ENCODE measurements at regions not wholly inside any gene's neighbourhood (a gene's known extent, or its start where the extent isn't known, plus 50 kb on each side); places are given as distances from the start of the nearest gene placed in this dataset.

GRCh38 chrX:28329156-28329555, 258.1 kb upstream of the IL1RAPL1 start:
- Histone ChIP-seq H2AK5ac (ENCODE audit: low read depth, low read length) (no peak overlapping the region), H3K27ac (replicated peaks; ENCODE audit: low read length) (no peak overlapping the region), H3K27me3 (ENCODE audit: control insufficient read depth in 3 of 3, insufficient read depth in 3 of 3, low read depth in 1 of 3, low read length in 3 of 3) (no peaks in the 10 kb centered on the region), H2BK15ac (ENCODE audit: low read length) (no peak overlapping the region), H3K4me3 (ENCODE audit: low read length in 2 of 2) (no peak overlapping the region), H3K9me3 (replicated peaks in 1 of 2; ENCODE audit: control insufficient read depth in 2 of 2, insufficient read depth in 1 of 2, low read depth in 1 of 2, low read length in 2 of 2) (no peaks in the 10 kb centered on the region), H3K4ac (ENCODE audit: low read length) (no peak overlapping the region), H3K4me2 (ENCODE audit: insufficient read depth, low read length, poor library complexity, severe bottlenecking) (no peak overlapping the region), H3K4me1 (ENCODE audit: control insufficient read depth in 2 of 2, insufficient read depth in 1 of 2, low read depth in 1 of 2, low read length in 2 of 2) (no peaks in the 10 kb centered on the region), H3K14ac (ENCODE audit: low read length) (no peak overlapping the region), H2AFZ (ENCODE audit: low read length) (no peak overlapping the region), H3K23ac (ENCODE audit: low read depth, low read length, poor library complexity) (no peak overlapping the region), H3K9ac (ENCODE audit: low read depth, low read length, poor library complexity) (no peak overlapping the region), H4K8ac (ENCODE audit: low read depth, low read length) (no peak overlapping the region), H4K91ac (ENCODE audit: low read depth, low read length, poor library complexity) (no peak overlapping the region), H3K79me1 (ENCODE audit: low read depth, low read length) (no peaks in the 10 kb centered on the region), H3K36me3 (replicated peaks in 1 of 2; ENCODE audit: control insufficient read depth in 2 of 2, insufficient read depth in 2 of 2, low read length in 2 of 2) (no peaks in the 10 kb centered on the region), H2BK12ac (ENCODE audit: low read length) (no peak overlapping the region), H3K18ac (ENCODE audit: low read length) (no peak overlapping the region), H2BK120ac (ENCODE audit: low read depth, low read length) (no peak overlapping the region), H2BK5ac (ENCODE audit: low read length) (no peak overlapping the region)
- no CpG with 5 or more reads among the region's 3 CpGs for WGBS, 2 donors (ENCODE audit: extremely low coverage in 2 of 2, insufficient read length in 2 of 2, insufficient replicate concordance in 1 of 2)
- no peak for DNase-seq (ENCODE audit: low spot score)

- no peak for DNase-seq (ENCODE audit: low spot score)
- WGBS, 2 donors (ENCODE audit: extremely low coverage in 2 of 2, insufficient read length in 2 of 2, insufficient replicate concordance in 1 of 2) = no CpG with 5 or more reads among the region's 5 CpGs
- Histone ChIP-seq H2BK15ac (ENCODE audit: low read length) (no peak overlapping the region), H3K9me3 (replicated peaks in 1 of 2; ENCODE audit: control insufficient read depth in 2 of 2, insufficient read depth in 1 of 2, low read depth in 1 of 2, low read length in 2 of 2) (no peaks in the 10 kb centered on the region), H2BK120ac (ENCODE audit: low read depth, low read length) (no peak overlapping the region), H3K23ac (ENCODE audit: low read depth, low read length, poor library complexity) (no peak overlapping the region), H2AFZ (ENCODE audit: low read length) (no peak overlapping the region), H3K79me1 (ENCODE audit: low read depth, low read length) (no peaks in the 10 kb centered on the region), H3K9ac (ENCODE audit: low read depth, low read length, poor library complexity) (no peak overlapping the region), H2AK5ac (ENCODE audit: low read depth, low read length) (no peak overlapping the region), H4K91ac (ENCODE audit: low read depth, low read length, poor library complexity) (no peak overlapping the region), H3K27ac (replicated peaks; ENCODE audit: low read length) (no peak overlapping the region), H3K4me3 (ENCODE audit: low read length in 2 of 2) (no peak overlapping the region), H3K4me1 (ENCODE audit: control insufficient read depth in 2 of 2, insufficient read depth in 1 of 2, low read depth in 1 of 2, low read length in 2 of 2) (no peaks in the 10 kb centered on the region), H3K4ac (ENCODE audit: low read length) (no peak overlapping the region), H3K4me2 (ENCODE audit: insufficient read depth, low read length, poor library complexity, severe bottlenecking) (no peak overlapping the region), H3K27me3 (ENCODE audit: control insufficient read depth in 3 of 3, insufficient read depth in 3 of 3, low read depth in 1 of 3, low read length in 3 of 3) (no peaks in the 10 kb centered on the region), H2BK12ac (ENCODE audit: low read length) (no peak overlapping the region), H2BK5ac (ENCODE audit: low read length) (no peak overlapping the region), H3K14ac (ENCODE audit: low read length) (no peak overlapping the region), H3K18ac (ENCODE audit: low read length) (no peak overlapping the region), H4K8ac (ENCODE audit: low read depth, low read length) (no peak overlapping the region), H3K36me3 (replicated peaks in 1 of 2; ENCODE audit: control insufficient read depth in 2 of 2, insufficient read depth in 2 of 2, low read length in 2 of 2) (no peaks in the 10 kb centered on the region)
These were observed 262.9 kb upstream of the IL1RAPL1 start for GRCh38 chrX:28324321-28324721.

- H3K27ac ChIP-seq (replicated peaks; ENCODE audit: low read length) = no peak overlapping the region
- no peaks in the 10 kb centered on the region for H3K79me1 ChIP-seq (ENCODE audit: low read depth, low read length)
- no peak overlapping the region for H3K23ac ChIP-seq (ENCODE audit: low read depth, low read length, poor library complexity)
- no peak overlapping the region for H3K4ac ChIP-seq (ENCODE audit: low read length)
- no peak overlapping the region for H3K4me3 ChIP-seq (ENCODE audit: low read length in 2 of 2)
- H3K9ac ChIP-seq (ENCODE audit: low read depth, low read length, poor library complexity) = no peak overlapping the region
- H2AK5ac ChIP-seq (ENCODE audit: low read depth, low read length) = no peak overlapping the region
- H3K4me1 ChIP-seq (ENCODE audit: control insufficient read depth in 2 of 2, insufficient read depth in 1 of 2, low read depth in 1 of 2, low read length in 2 of 2) = no peaks in the 10 kb centered on the region
- no peak overlapping the region for H2BK120ac ChIP-seq (ENCODE audit: low read depth, low read length)
- H3K4me2 ChIP-seq (ENCODE audit: insufficient read depth, low read length, poor library complexity, severe bottlenecking) = no peak overlapping the region
- H3K18ac ChIP-seq (ENCODE audit: low read length) = no peak overlapping the region
- WGBS, 2 donors (ENCODE audit: extremely low coverage in 2 of 2, insufficient read length in 2 of 2, insufficient replicate concordance in 1 of 2) = no CpG with 5 or more reads among the region's 2 CpGs
- H2AFZ ChIP-seq (ENCODE audit: low read length) = no peak overlapping the region
- no peaks in the 10 kb centered on the region for H3K9me3 ChIP-seq (replicated peaks in 1 of 2; ENCODE audit: control insufficient read depth in 2 of 2, insufficient read depth in 1 of 2, low read depth in 1 of 2, low read length in 2 of 2)
- no peak overlapping the region for H2BK5ac ChIP-seq (ENCODE audit: low read length)
- H4K91ac ChIP-seq (ENCODE audit: low read depth, low read length, poor library complexity) = no peak overlapping the region
- H3K27me3 ChIP-seq (ENCODE audit: control insufficient read depth in 3 of 3, insufficient read depth in 3 of 3, low read depth in 1 of 3, low read length in 3 of 3) = no peaks in the 10 kb centered on the region
- no peak for DNase-seq (ENCODE audit: low spot score)
- no peaks in the 10 kb centered on the region for H3K36me3 ChIP-seq (replicated peaks in 1 of 2; ENCODE audit: control insufficient read depth in 2 of 2, insufficient read depth in 2 of 2, low read length in 2 of 2)
- H2BK15ac ChIP-seq (ENCODE audit: low read length) = no peak overlapping the region
- H4K8ac ChIP-seq (ENCODE audit: low read depth, low read length) = no peak overlapping the region
- no peak overlapping the region for H2BK12ac ChIP-seq (ENCODE audit: low read length)
- no peak overlapping the region for H3K14ac ChIP-seq (ENCODE audit: low read length)
These were observed 266.0 kb upstream of the IL1RAPL1 start for GRCh38 chrX:28321286-28321685.

GRCh38 chrX:28312965-28313364, 274.3 kb upstream of the IL1RAPL1 start:
- DNase-seq (ENCODE audit: low spot score) = no peak
- no peak overlapping the region for H3K4me2 ChIP-seq (ENCODE audit: insufficient read depth, low read length, poor library complexity, severe bottlenecking)
- H2BK5ac ChIP-seq (ENCODE audit: low read length) = no peak overlapping the region
- no peaks in the 10 kb centered on the region for H3K36me3 ChIP-seq (replicated peaks in 1 of 2; ENCODE audit: control insufficient read depth in 2 of 2, insufficient read depth in 2 of 2, low read length in 2 of 2)
- no peak overlapping the region for H3K18ac ChIP-seq (ENCODE audit: low read length)
- WGBS, 2 donors (ENCODE audit: extremely low coverage in 2 of 2, insufficient read length in 2 of 2, insufficient replicate concordance in 1 of 2) = no CpG with 5 or more reads among the region's 3 CpGs
- no peaks in the 10 kb centered on the region for H3K27me3 ChIP-seq (ENCODE audit: control insufficient read depth in 3 of 3, insufficient read depth in 3 of 3, low read depth in 1 of 3, low read length in 3 of 3)
- H2BK15ac ChIP-seq (ENCODE audit: low read length) = no peak overlapping the region
- H3K4me1 ChIP-seq (ENCODE audit: control insufficient read depth in 2 of 2, insufficient read depth in 1 of 2, low read depth in 1 of 2, low read length in 2 of 2) = no peaks in the 10 kb centered on the region
- no peak overlapping the region for H3K23ac ChIP-seq (ENCODE audit: low read depth, low read length, poor library complexity)
- no peak overlapping the region for H2AFZ ChIP-seq (ENCODE audit: low read length)
- H4K91ac ChIP-seq (ENCODE audit: low read depth, low read length, poor library complexity) = no peak overlapping the region
- H3K4me3 ChIP-seq (ENCODE audit: low read length in 2 of 2) = no peak overlapping the region
- no peak overlapping the region for H2AK5ac ChIP-seq (ENCODE audit: low read depth, low read length)
- H4K8ac ChIP-seq (ENCODE audit: low read depth, low read length) = no peak overlapping the region
- no peak overlapping the region for H2BK120ac ChIP-seq (ENCODE audit: low read depth, low read length)
- H2BK12ac ChIP-seq (ENCODE audit: low read length) = no peak overlapping the region
- no peak overlapping the region for H3K9ac ChIP-seq (ENCODE audit: low read depth, low read length, poor library complexity)
- H3K79me1 ChIP-seq (ENCODE audit: low read depth, low read length) = no peaks in the 10 kb centered on the region
- H3K14ac ChIP-seq (ENCODE audit: low read length) = no peak overlapping the region
- no peak overlapping the region for H3K4ac ChIP-seq (ENCODE audit: low read length)
- no peaks in the 10 kb centered on the region for H3K9me3 ChIP-seq (replicated peaks in 1 of 2; ENCODE audit: control insufficient read depth in 2 of 2, insufficient read depth in 1 of 2, low read depth in 1 of 2, low read length in 2 of 2)
- no peak overlapping the region for H3K27ac ChIP-seq (replicated peaks; ENCODE audit: low read length)
